ENCODE measurements at regions not wholly inside any gene's neighbourhood (a gene's known extent, or its start where the extent isn't known, plus 50 kb on each side); places are given as distances from the start of the nearest gene placed in this dataset.
A peak's percentile ranks its signal among the peaks of the same experiment; 100 is the strongest.

- ATAC-seq = no peak
- intact Hi-C loops (cut with DNase I) = no loop called here
Observed at GRCh38 chr4:63349674-63350025, 1059.6 kb downstream of the TECRL start.

DNA sequence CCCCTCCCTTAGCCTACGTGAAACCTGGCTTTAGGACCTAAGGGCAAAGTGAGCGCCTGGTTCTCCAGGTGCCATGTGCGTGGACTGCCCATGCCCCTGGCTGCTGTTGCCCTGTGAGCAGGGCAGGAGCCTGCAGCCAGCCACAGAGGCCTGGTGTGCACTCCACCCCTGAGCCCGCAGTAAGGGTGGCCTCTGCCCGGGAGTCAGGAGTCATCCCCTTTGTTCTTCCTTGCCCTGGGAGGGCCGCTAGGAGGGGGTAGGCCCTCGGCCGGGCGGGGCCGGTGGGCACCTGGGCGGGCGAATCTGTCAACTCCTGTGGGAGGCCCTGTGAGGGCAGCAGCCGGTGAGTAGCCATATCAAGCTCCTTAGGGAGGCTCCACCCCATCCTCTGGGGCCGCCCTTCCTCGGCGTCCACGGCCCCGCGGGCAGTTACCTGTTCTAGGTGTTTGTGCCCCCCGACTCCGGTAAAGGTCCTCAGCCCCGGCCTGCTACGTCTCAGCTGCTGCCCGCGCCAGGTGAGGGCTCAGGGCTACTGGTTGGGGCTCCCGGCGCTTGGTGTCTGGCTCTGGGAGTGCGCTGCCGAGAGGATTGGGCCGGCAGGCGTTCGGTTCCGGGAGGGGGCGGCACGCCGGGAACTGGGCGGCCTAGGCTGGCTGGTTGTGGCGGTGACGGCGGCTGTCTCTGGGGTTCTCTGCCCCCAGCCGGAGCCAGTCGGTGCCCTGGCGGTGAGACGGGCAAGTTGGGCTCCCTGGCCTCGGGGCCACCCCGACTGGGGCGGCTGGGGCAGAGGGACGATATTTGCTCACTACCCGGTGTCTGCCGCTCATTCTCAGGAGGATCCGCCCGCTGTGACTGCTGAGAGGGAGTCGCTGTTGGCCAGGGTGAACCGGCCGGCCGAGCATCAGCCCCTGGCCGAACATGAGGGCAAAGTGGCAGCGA is 1060.2 kb downstream of the TECRL start:
- peak in 1 of 4 donors; percentile 75 for DNase-seq
- no peak for ATAC-seq
- no peak overlapping the region for H3K4me3 ChIP-seq
- no peaks in the 10 kb centered on the region for H3K4me1 ChIP-seq
- TF ChIP-seq, protein P1, sequence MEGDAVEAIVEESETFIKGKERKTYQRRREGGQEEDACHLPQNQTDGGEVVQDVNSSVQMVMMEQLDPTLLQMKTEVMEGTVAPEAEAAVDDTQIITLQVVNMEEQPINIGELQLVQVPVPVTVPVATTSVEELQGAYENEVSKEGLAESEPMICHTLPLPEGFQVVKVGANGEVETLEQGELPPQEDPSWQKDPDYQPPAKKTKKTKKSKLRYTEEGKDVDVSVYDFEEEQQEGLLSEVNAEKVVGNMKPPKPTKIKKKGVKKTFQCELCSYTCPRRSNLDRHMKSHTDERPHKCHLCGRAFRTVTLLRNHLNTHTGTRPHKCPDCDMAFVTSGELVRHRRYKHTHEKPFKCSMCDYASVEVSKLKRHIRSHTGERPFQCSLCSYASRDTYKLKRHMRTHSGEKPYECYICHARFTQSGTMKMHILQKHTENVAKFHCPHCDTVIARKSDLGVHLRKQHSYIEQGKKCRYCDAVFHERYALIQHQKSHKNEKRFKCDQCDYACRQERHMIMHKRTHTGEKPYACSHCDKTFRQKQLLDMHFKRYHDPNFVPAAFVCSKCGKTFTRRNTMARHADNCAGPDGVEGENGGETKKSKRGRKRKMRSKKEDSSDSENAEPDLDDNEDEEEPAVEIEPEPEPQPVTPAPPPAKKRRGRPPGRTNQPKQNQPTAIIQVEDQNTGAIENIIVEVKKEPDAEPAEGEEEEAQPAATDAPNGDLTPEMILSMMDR (IDR thresholded peaks at IDR 0.05) = no peak
- H3K9me3 ChIP-seq = peaks cover 0 to 56% of the 10 kb centered on the region in 2 donors
- H3K27me3 ChIP-seq = no peaks in the 10 kb centered on the region
- intact Hi-C loops (cut with DNase I) = no loop called here
- H3K36me3 ChIP-seq = no peaks in the 10 kb centered on the region
- no peak overlapping the region for H3K27ac ChIP-seq

More at GRCh38 chr4:63349674-63350025, 1059.6 kb downstream of the TECRL start:
- H3K27me3 ChIP-seq = no peaks in the 10 kb centered on the region
- H3K36me3 ChIP-seq = no peaks in the 10 kb centered on the region
- no peaks in the 10 kb centered on the region for H3K4me1 ChIP-seq
- H3K27ac ChIP-seq = no peak overlapping the region
- H3K9me3 ChIP-seq = peaks cover 0 to 50% of the 10 kb centered on the region in 2 donors
- DNase-seq = peak in 1 of 4 donors; percentile 64
- H3K4me3 ChIP-seq = no peak overlapping the region
- TF ChIP-seq, protein P1 (IDR thresholded peaks at IDR 0.05) = no peak

GRCh38 chr4:63325140-63325539 is 1084.1 kb downstream of the TECRL start:
- no peaks in the 10 kb centered on the region for H3K4me1 ChIP-seq
- H3K27me3 ChIP-seq = no peaks in the 10 kb centered on the region
- H3K36me3 ChIP-seq = no peaks in the 10 kb centered on the region
- no peak overlapping the region for H3K27ac ChIP-seq
- no peak overlapping the region for H3K4me3 ChIP-seq
- H3K9me3 ChIP-seq = peaks cover 0 to 29% of the 10 kb centered on the region in 2 donors
- ATAC-seq (peak; percentile 47), DNase-seq (no peak)
- TF ChIP-seq, protein P1 (IDR thresholded peaks at IDR 0.05) = no peak
- intact Hi-C loops (cut with DNase I) = no loop called here

GRCh38 chr4:63316633-63317032 is 1092.6 kb downstream of the TECRL start:
- H3K27ac ChIP-seq = no peak overlapping the region
- DNase-seq (no peak), ATAC-seq (no peak)
- intact Hi-C loops (cut with DNase I) = no loop called here
- TF ChIP-seq, protein P1 (IDR thresholded peaks at IDR 0.05) = no peak
- no peaks in the 10 kb centered on the region for H3K27me3 ChIP-seq
- no peaks in the 10 kb centered on the region for H3K4me1 ChIP-seq
- no peaks in the 10 kb centered on the region for H3K36me3 ChIP-seq
- no peak overlapping the region for H3K4me3 ChIP-seq
- H3K9me3 ChIP-seq = no peaks in the 10 kb centered on the region

- DNase-seq = no peak
Observed at GRCh38 chr4:63315651-63316050, 1093.6 kb downstream of the TECRL start.

More at GRCh38 chr4:63315651-63316050, 1093.6 kb downstream of the TECRL start:
- H3K4me3 ChIP-seq = no peak overlapping the region
- H3K27me3 ChIP-seq = no peaks in the 10 kb centered on the region
- H3K4me1 ChIP-seq = no peaks in the 10 kb centered on the region
- H3K9me3 ChIP-seq = no peaks in the 10 kb centered on the region
- no peak for ATAC-seq
- TF ChIP-seq, protein P1 (IDR thresholded peaks at IDR 0.05) = no peak
- H3K27ac ChIP-seq = no peak overlapping the region
- intact Hi-C loops (cut with DNase I) = no loop called here
- H3K36me3 ChIP-seq = no peaks in the 10 kb centered on the region
